ENCODE measurements at regions not wholly inside any gene's neighbourhood (a gene's known extent, or its start where the extent isn't known, plus 50 kb on each side); places are given as distances from the start of the nearest gene placed in this dataset.

- H3K4me3 ChIP-seq (ENCODE audit: low read depth, low read length) = no peak overlapping the region
These were observed 317.9 kb upstream of the COBL start for GRCh38 chr7:51634538-51634937.

GRCh38 chr7:51634025-51634424 is 317.4 kb upstream of the COBL start:
- no peak overlapping the region for H3K4me3 ChIP-seq (ENCODE audit: low read depth, low read length)
- no peak for DNase-seq (ENCODE audit: low read depth)
- TF ChIP-seq CTCF (IDR thresholded peaks at IDR 0.05; ENCODE audit: low read depth, low read length, missing control alignments) = no peak

More at GRCh38 chr7:51634538-51634937, 317.9 kb upstream of the COBL start:
- no peak for TF ChIP-seq CTCF (IDR thresholded peaks at IDR 0.05; ENCODE audit: low read depth, low read length, missing control alignments)
- no peak for DNase-seq (ENCODE audit: low read depth)

- TF ChIP-seq CTCF (IDR thresholded peaks at IDR 0.05; ENCODE audit: low read depth, low read length, missing control alignments) = no peak
- H3K4me3 ChIP-seq (ENCODE audit: low read depth, low read length) = no peak overlapping the region
- no peak for DNase-seq (ENCODE audit: low read depth)
These were observed 317.0 kb upstream of the COBL start for GRCh38 chr7:51633596-51633995.

GRCh38 chr7:51633006-51633405 is 316.4 kb upstream of the COBL start:
- no peak for TF ChIP-seq CTCF (IDR thresholded peaks at IDR 0.05; ENCODE audit: low read depth, low read length, missing control alignments)
- no peak overlapping the region for H3K4me3 ChIP-seq (ENCODE audit: low read depth, low read length)
- no peak for DNase-seq (ENCODE audit: low read depth)

GRCh38 chr7:51630933-51631332 is 314.3 kb upstream of the COBL start:
- no peak overlapping the region for H3K4me3 ChIP-seq (ENCODE audit: low read depth, low read length)
- TF ChIP-seq CTCF (IDR thresholded peaks at IDR 0.05; ENCODE audit: low read depth, low read length, missing control alignments) = no peak
- DNase-seq (ENCODE audit: low read depth) = no peak

GRCh38 chr7:51629206-51629605 is 312.6 kb upstream of the COBL start:
- no peak for TF ChIP-seq CTCF (IDR thresholded peaks at IDR 0.05; ENCODE audit: low read depth, low read length, missing control alignments)
- DNase-seq (ENCODE audit: low read depth) = no peak
- H3K4me3 ChIP-seq (ENCODE audit: low read depth, low read length) = no peak overlapping the region

GRCh38 chr7:51621956-51622355 is 305.3 kb upstream of the COBL start:
- TF ChIP-seq CTCF (IDR thresholded peaks at IDR 0.05; ENCODE audit: low read depth, low read length, missing control alignments) = no peak
- no peak for DNase-seq (ENCODE audit: low read depth)
- no peak overlapping the region for H3K4me3 ChIP-seq (ENCODE audit: low read depth, low read length)
